ENCODE measurements at regions not wholly inside any gene's neighbourhood (a gene's known extent, or its start where the extent isn't known, plus 50 kb on each side); places are given as distances from the start of the nearest gene placed in this dataset.

DNA sequence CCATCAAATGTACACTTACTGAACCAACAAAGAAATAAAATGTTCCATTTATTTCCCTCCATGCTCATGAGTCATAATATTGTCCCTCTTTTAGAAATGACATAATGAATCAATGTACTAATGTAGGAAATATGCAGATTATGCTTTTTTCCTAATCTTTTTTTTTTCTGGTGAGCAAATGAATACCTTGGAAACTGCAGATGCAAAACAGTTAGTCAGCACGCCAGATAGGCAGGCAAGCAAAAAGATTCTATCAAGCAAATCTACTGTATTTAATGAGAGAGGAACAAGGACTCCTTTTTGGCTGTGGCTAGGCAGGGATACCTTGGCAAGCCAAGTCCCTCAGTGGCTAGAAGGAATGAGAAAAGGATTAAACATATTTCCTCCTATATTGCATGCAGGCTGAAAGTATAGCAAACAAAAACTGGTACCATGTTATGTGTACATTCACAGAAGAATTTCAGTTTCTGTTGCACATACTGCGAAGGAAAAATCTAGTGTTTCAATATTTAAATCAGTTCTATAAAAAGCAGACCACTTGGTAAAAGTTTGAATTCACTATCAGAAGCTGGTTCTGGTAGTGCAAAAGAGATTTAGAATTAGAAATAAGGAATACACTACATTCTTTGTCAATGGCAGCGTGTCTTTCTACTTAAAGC lies 605.4 kb downstream of the TLE1 start:
- H3F3A ChIP-seq (ENCODE audit: insufficient read depth): no peaks in the 10 kb centered on the region
- no peaks in the 10 kb centered on the region for H3K36me3 ChIP-seq (ENCODE audit: low read length)
- no peaks in the 10 kb centered on the region for H3K9me2 ChIP-seq (replicated peaks; ENCODE audit: insufficient read depth, low read length)
- H3K27ac ChIP-seq (ENCODE audit: low read depth, low read length): no peak overlapping the region
- no peaks in the 10 kb centered on the region for H3K9me3 ChIP-seq (ENCODE audit: insufficient read depth, low read length)
- TF ChIP-seq CTCF (IDR thresholded peaks at IDR 0.05; ENCODE audit: insufficient read depth, low read length, poor library complexity, severe bottlenecking): no peak
- TF ChIP-seq EZH2phosphoT487 (conservative IDR thresholded peaks at IDR 0.05; ENCODE audit: low read length): no peak
- no peaks in the 10 kb centered on the region for H3K27me3 ChIP-seq (ENCODE audit: low read length)
- no peaks in the 10 kb centered on the region for H4K20me1 ChIP-seq (ENCODE audit: low read depth, low read length)
- no peak overlapping the region for H3K9ac ChIP-seq (ENCODE audit: low read length)
- H3K4me3 ChIP-seq (ENCODE audit: insufficient read depth, low read length, poor library complexity, severe bottlenecking): no peak overlapping the region
- H3K79me2 ChIP-seq (ENCODE audit: insufficient read depth, low read length): no peaks in the 10 kb centered on the region
- H3K4me2 ChIP-seq (ENCODE audit: low read depth, low read length, poor library complexity, severe bottlenecking): no peak overlapping the region
- H2AFZ ChIP-seq (ENCODE audit: low read depth, low read length, severe bottlenecking): no peak overlapping the region

DNA sequence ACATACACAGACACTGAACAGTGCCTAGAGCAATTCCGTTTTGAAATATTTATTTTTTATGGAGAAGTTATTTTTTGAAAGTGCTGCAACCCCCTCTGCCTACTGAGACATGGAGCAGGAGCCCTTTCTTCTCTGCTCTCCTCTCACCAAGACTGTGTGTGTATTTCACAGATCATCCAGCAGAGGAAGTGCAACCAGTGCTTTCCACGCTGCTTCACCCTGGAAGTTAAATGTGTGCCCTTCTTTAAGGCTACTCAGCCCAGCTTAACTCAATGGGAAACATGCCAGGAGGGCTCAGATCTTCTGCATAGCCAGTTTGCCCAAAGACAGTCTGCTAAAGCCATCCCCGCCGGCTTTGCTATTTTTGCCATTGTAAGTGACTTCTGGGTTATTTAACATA lies 606.3 kb downstream of the TLE1 start:
- no peak overlapping the region for H3K4me2 ChIP-seq (ENCODE audit: low read depth, low read length, poor library complexity, severe bottlenecking)
- H3K9me2 ChIP-seq (replicated peaks; ENCODE audit: insufficient read depth, low read length): no peaks in the 10 kb centered on the region
- no peaks in the 10 kb centered on the region for H3F3A ChIP-seq (ENCODE audit: insufficient read depth)
- no peak overlapping the region for H3K9ac ChIP-seq (ENCODE audit: low read length)
- no peak overlapping the region for H3K27ac ChIP-seq (ENCODE audit: low read depth, low read length)
- H4K20me1 ChIP-seq (ENCODE audit: low read depth, low read length): no peaks in the 10 kb centered on the region
- H3K27me3 ChIP-seq (ENCODE audit: low read length): no peaks in the 10 kb centered on the region
- no peak overlapping the region for H2AFZ ChIP-seq (ENCODE audit: low read depth, low read length, severe bottlenecking)
- H3K4me3 ChIP-seq (ENCODE audit: insufficient read depth, low read length, poor library complexity, severe bottlenecking): no peak overlapping the region
- no peaks in the 10 kb centered on the region for H3K36me3 ChIP-seq (ENCODE audit: low read length)
- no peaks in the 10 kb centered on the region for H3K9me3 ChIP-seq (ENCODE audit: insufficient read depth, low read length)
- H3K79me2 ChIP-seq (ENCODE audit: insufficient read depth, low read length): no peaks in the 10 kb centered on the region
- TF ChIP-seq EZH2phosphoT487 (conservative IDR thresholded peaks at IDR 0.05; ENCODE audit: low read length) (no peak), CTCF (IDR thresholded peaks at IDR 0.05; ENCODE audit: insufficient read depth, low read length, poor library complexity, severe bottlenecking) (no peak)

DNA sequence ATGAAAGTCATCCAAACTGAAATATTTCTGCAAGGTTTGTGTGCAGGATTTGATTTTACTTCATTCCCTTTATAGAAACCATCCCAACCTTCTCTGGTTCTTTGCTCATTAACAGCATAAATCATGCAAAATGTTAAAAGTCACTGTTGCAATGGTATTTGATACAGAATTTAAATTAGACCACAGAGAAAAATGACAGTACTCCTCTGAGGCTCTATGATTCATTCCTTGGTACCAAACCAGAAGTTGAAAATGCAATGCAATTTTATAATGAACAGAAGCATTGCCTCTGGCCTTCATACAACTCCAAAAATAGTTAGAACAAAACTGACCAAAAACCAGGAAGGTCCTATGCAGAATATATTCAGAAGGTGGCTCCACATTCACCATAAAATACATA lies 607.1 kb downstream of the TLE1 start:
- Histone ChIP-seq H3K9me2 (replicated peaks; ENCODE audit: insufficient read depth, low read length) (no peaks in the 10 kb centered on the region), H3K79me2 (ENCODE audit: insufficient read depth, low read length) (no peaks in the 10 kb centered on the region), H3F3A (ENCODE audit: insufficient read depth) (no peaks in the 10 kb centered on the region), H3K27ac (ENCODE audit: low read depth, low read length) (no peak overlapping the region), H2AFZ (ENCODE audit: low read depth, low read length, severe bottlenecking) (no peak overlapping the region), H3K27me3 (ENCODE audit: low read length) (no peaks in the 10 kb centered on the region), H3K9me3 (ENCODE audit: insufficient read depth, low read length) (no peaks in the 10 kb centered on the region), H4K20me1 (ENCODE audit: low read depth, low read length) (no peaks in the 10 kb centered on the region), H3K4me3 (ENCODE audit: insufficient read depth, low read length, poor library complexity, severe bottlenecking) (no peak overlapping the region), H3K36me3 (ENCODE audit: low read length) (no peaks in the 10 kb centered on the region), H3K9ac (ENCODE audit: low read length) (no peak overlapping the region), H3K4me2 (ENCODE audit: low read depth, low read length, poor library complexity, severe bottlenecking) (no peak overlapping the region)
- TF ChIP-seq CTCF (IDR thresholded peaks at IDR 0.05; ENCODE audit: insufficient read depth, low read length, poor library complexity, severe bottlenecking) (no peak), EZH2phosphoT487 (conservative IDR thresholded peaks at IDR 0.05; ENCODE audit: low read length) (no peak)
